Stimulated activated CD4-positive, alpha-beta T cell treated with anti-CD3 and anti-CD28 coated beads, Interleukin-2, amount 100 ng/mL, for 24 hours (primary cell): ENCODE measurements at regions not wholly inside any gene's neighbourhood (a gene's known extent, or its start where the extent isn't known, plus 50 kb on each side); places are given as distances from the start of the nearest gene placed in this dataset.

Experiments
- DNase-seq, 2 donors: peaks; one replicate each; pipeline ENCODE4 v3.0.0-alpha.2; 2020

- DNase-seq: no peak
These were observed 891.5 kb downstream of the EFNB2 start for GRCh38 chr13:105643966-105644365.

GRCh38 chr13:105642511-105642958 is 892.9 kb downstream of the EFNB2 start:
- no peak for DNase-seq

- DNase-seq: no peak
These were observed 894.3 kb downstream of the EFNB2 start for GRCh38 chr13:105641121-105641520.

GRCh38 chr13:105638426-105638825 is 897.0 kb downstream of the EFNB2 start:
- DNase-seq: no peak

GRCh38 chr13:105634059-105634458 is 901.4 kb downstream of the EFNB2 start:
- DNase-seq: no peak

GRCh38 chr13:105630431-105630830 is 905.0 kb downstream of the EFNB2 start:
- DNase-seq: no peak

GRCh38 chr13:105627270-105627669 is 908.2 kb downstream of the EFNB2 start:
- no peak for DNase-seq

- DNase-seq: no peak
These were observed 909.8 kb downstream of the EFNB2 start for GRCh38 chr13:105625691-105626090.

- no peak for DNase-seq
These were observed 919.0 kb downstream of the EFNB2 start for GRCh38 chr13:105616333-105617075.

- DNase-seq: no peak
These were observed 922.9 kb downstream of the EFNB2 start for GRCh38 chr13:105612541-105612940.

- no peak for DNase-seq
These were observed 924.0 kb downstream of the EFNB2 start for GRCh38 chr13:105611424-105611823.

GRCh38 chr13:105608104-105608503 is 927.4 kb downstream of the EFNB2 start:
- no peak for DNase-seq

GRCh38 chr13:105607426-105607825 is 928.0 kb downstream of the EFNB2 start:
- DNase-seq: no peak

- DNase-seq: no peak
These were observed 928.4 kb downstream of the EFNB2 start for GRCh38 chr13:105607016-105607415.

- no peak for DNase-seq
These were observed 932.3 kb downstream of the EFNB2 start for GRCh38 chr13:105602956-105603670.

- DNase-seq: no peak
These were observed 935.9 kb downstream of the EFNB2 start for GRCh38 chr13:105599477-105600037.

- DNase-seq: no peak
These were observed 936.9 kb downstream of the EFNB2 start for GRCh38 chr13:105598529-105598928.

- DNase-seq: no peak
These were observed 937.9 kb downstream of the EFNB2 start for GRCh38 chr13:105597573-105597972.

- DNase-seq: no peak
These were observed 940.0 kb downstream of the EFNB2 start for GRCh38 chr13:105595471-105595870.

GRCh38 chr13:105591277-105591676 is 944.2 kb downstream of the EFNB2 start:
- no peak for DNase-seq

GRCh38 chr13:105587786-105588185 is 947.7 kb downstream of the EFNB2 start:
- no peak for DNase-seq

- no peak for DNase-seq
These were observed 955.4 kb downstream of the EFNB2 start for GRCh38 chr13:105579821-105580710.

GRCh38 chr13:105573136-105573535 is 962.3 kb downstream of the EFNB2 start:
- DNase-seq: no peak
